Left lung (tissue), 4 donors: ENCODE measurements at regions not wholly inside any gene's neighbourhood (a gene's known extent, or its start where the extent isn't known, plus 50 kb on each side); places are given as distances from the start of the nearest gene placed in this dataset.
"Not testable (repeated sequence)": the region's sequence is repeated elsewhere in the genome, so short reads cannot be mapped to it uniquely, and the experiment has no call there.

Experiments used
- ATAC-seq: fragments of 200-7000 bp; cut with Tn5 transposase; one replicate; pipeline ENCODE4 v1.9.1; 2020; ENCODE audit warnings: moderate library complexity
- DNase-seq, 4 donors: peaks; one replicate each; pipeline ENCODE4 v3.0.0-alpha.2; 2013 to 2020
- H3K27ac ChIP-seq, 2 donors: fragments of 200-600 bp; sonication (generic) in 1 of 2; one replicate each; pipeline versions ENCODE4 v1.5.0 to v1.8.0; 2020 to 2021
- H3K27me3 ChIP-seq, 2 donors: fragments of 200-600 bp; sonication (generic) in 1 of 2; one replicate each; pipeline versions ENCODE4 v1.5.0 to v1.8.0; 2020 to 2021
- H3K36me3 ChIP-seq, 2 donors: fragments of 200-600 bp; sonication (generic) in 1 of 2; one replicate each; pipeline versions ENCODE4 v1.5.0 to v1.8.0; 2020 to 2021
- H3K4me1 ChIP-seq, 2 donors: fragments of 200-600 bp; one replicate each; pipeline ENCODE4 v1.8.0; 2021
- H3K4me3 ChIP-seq, 2 donors: fragments of 200-600 bp; sonication (generic) in 1 of 2; one replicate each; pipeline versions ENCODE4 v1.5.0 to v1.8.0; 2020 to 2021; ENCODE audit warnings: mild to moderate bottlenecking in 1 of 2
- H3K9me3 ChIP-seq, 2 donors: fragments of 200-600 bp; sonication (generic) in 1 of 2; one replicate each; pipeline versions ENCODE4 v1.5.0 to v1.8.0; 2020 to 2021
- intact Hi-C, 2 donors: fragments of 100-400 bp; cut with DNase I; formaldehyde crosslinking; loops; one replicate each; pipeline versions ENCODE4 v1.11.2 to v1.14.2; 2022
- TF ChIP-seq, protein P1 (sequence below), 2 donors: fragments of 200-600 bp; sonication (generic) in 1 of 2; IDR thresholded peaks; one replicate each; pipeline versions ENCODE4 v1.5.0 to v1.8.0; 2021; ENCODE audit warnings: antibody characterized with exemption in 2 of 2
- donor health status: DM: no; HTN: yes; CAD: no.
- donor health status: DM: no; HTN: no; CAD: no.

DNA sequence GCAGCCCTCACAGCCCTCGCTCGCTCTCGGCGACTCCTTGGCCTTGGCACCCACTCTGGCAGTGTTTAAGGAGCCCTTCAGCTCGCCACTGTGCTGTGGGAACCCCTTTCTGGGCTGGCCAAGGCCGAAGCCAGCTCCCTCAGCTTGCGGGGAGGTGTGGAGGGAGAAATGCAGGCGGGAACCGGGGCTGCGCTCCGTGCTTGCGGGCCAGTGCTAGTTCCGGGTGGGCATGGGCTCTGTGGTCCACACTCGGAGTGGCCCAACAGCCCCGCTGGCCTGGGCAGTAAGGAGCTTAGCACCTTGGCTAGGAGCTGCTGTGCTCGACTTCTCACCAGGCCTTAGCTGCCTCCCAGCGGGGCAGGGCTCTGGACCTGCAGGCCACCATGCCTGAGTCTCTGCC lies 192.6 kb downstream of the COX18 start:
- Histone ChIP-seq H3K4me3 (no peak overlapping the region), H3K27me3 (no peaks in the 10 kb centered on the region), H3K4me1 (no peaks in the 10 kb centered on the region), H3K9me3 (peaks cover 0 to 5% of the 10 kb centered on the region in 2 donors), H3K36me3 (no peaks in the 10 kb centered on the region), H3K27ac (no peak overlapping the region)
- DNase-seq = peak in 1 of 4 donors; percentile 63
- intact Hi-C loops = no loop called here
- TF ChIP-seq, protein P1, sequence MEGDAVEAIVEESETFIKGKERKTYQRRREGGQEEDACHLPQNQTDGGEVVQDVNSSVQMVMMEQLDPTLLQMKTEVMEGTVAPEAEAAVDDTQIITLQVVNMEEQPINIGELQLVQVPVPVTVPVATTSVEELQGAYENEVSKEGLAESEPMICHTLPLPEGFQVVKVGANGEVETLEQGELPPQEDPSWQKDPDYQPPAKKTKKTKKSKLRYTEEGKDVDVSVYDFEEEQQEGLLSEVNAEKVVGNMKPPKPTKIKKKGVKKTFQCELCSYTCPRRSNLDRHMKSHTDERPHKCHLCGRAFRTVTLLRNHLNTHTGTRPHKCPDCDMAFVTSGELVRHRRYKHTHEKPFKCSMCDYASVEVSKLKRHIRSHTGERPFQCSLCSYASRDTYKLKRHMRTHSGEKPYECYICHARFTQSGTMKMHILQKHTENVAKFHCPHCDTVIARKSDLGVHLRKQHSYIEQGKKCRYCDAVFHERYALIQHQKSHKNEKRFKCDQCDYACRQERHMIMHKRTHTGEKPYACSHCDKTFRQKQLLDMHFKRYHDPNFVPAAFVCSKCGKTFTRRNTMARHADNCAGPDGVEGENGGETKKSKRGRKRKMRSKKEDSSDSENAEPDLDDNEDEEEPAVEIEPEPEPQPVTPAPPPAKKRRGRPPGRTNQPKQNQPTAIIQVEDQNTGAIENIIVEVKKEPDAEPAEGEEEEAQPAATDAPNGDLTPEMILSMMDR (IDR thresholded peaks at IDR 0.05) = no peak
- ATAC-seq = no peak

GRCh38 chr4:72875545-72875944 lies 194.0 kb downstream of the COX18 start:
- TF ChIP-seq, protein P1 (IDR thresholded peaks at IDR 0.05) = no peak
- no peak overlapping the region for H3K4me3 ChIP-seq
- no peaks in the 10 kb centered on the region for H3K36me3 ChIP-seq
- H3K27ac ChIP-seq = no peak overlapping the region
- no peaks in the 10 kb centered on the region for H3K4me1 ChIP-seq
- no peaks in the 10 kb centered on the region for H3K27me3 ChIP-seq
- ATAC-seq = no peak
- no peak for DNase-seq
- H3K9me3 ChIP-seq = peaks cover 0 to 5% of the 10 kb centered on the region in 2 donors
- intact Hi-C loops = no loop called here

- no peak for ATAC-seq
- peaks cover 0 to 5% of the 10 kb centered on the region in 2 donors for H3K9me3 ChIP-seq
- no peak overlapping the region for H3K4me3 ChIP-seq
- H3K27me3 ChIP-seq = no peaks in the 10 kb centered on the region
- DNase-seq = no peak
- H3K27ac ChIP-seq = no peak overlapping the region
- no peaks in the 10 kb centered on the region for H3K36me3 ChIP-seq
- no peaks in the 10 kb centered on the region for H3K4me1 ChIP-seq
- intact Hi-C loops = no loop called here
- TF ChIP-seq, protein P1 (IDR thresholded peaks at IDR 0.05) = no peak
Measured at GRCh38 chr4:72875138-72875537, 194.4 kb downstream of the COX18 start.

DNA sequence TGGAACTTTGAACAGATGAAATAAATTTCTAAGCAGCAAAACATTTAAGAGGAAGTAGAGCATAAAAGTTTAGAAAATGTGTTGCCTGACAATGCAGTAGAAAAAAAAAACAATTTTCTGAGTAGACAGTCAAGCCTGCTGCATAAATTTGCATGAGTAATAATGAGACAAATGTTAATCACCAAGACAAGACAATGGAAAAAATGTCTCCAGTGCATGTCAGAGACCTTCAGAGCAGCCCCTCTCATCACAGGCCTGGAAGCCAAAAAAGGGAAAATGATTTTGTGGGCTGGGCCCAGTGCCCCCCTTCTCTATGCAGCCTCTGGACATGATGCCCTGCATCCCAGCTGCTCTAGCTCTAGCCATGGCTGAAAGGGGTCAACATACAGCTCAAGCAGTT lies 204.6 kb downstream of the COX18 start:
- ATAC-seq (no peak), DNase-seq (no peak)
- H3K4me3 ChIP-seq = no peak overlapping the region
- H3K27me3 ChIP-seq = no peaks in the 10 kb centered on the region
- TF ChIP-seq, protein P1 (IDR thresholded peaks at IDR 0.05) = no peak
- no peaks in the 10 kb centered on the region for H3K36me3 ChIP-seq
- peaks cover 0 to 33% of the 10 kb centered on the region in 2 donors for H3K9me3 ChIP-seq
- H3K27ac ChIP-seq = no peak overlapping the region
- intact Hi-C loops = no loop called here
- no peaks in the 10 kb centered on the region for H3K4me1 ChIP-seq

DNA sequence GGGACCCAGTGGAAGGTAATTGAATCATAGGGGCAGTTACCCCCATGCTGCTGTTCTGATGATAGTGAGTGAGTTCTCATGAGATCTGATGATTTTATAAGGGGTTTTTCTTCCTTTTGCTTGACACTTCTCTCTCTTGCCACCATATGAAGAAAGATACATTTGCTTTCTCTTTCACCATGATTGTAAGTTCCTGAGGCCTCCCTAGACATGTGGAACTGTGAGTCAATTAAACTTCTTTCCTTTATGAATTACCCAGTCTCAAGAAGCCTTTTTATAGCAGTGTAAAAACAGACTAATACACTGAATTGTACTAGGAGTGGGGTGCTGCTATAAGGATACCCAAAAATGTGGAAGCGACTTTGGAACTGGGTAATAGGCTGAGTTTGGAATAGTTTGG lies 205.2 kb downstream of the COX18 start:
- H3K36me3 ChIP-seq, H3K4me3 ChIP-seq, DNase-seq, H3K4me1 ChIP-seq, intact Hi-C loops, H3K27ac ChIP-seq, H3K27me3 ChIP-seq, ATAC-seq: not testable (repeated sequence)
- peaks cover 0 to 30% of the 10 kb centered on the region in 2 donors for H3K9me3 ChIP-seq

- no peak for ATAC-seq
Measured at GRCh38 chr4:72860766-72861165, 208.8 kb downstream of the COX18 start.

More at GRCh38 chr4:72860766-72861165, 208.8 kb downstream of the COX18 start:
- intact Hi-C loops = no loop called here
- TF ChIP-seq, protein P1 (IDR thresholded peaks at IDR 0.05) = no peak
- no peak overlapping the region for H3K4me3 ChIP-seq
- peaks cover 0 to under 1% of the 10 kb centered on the region in 2 donors for H3K9me3 ChIP-seq
- H3K27me3 ChIP-seq = no peaks in the 10 kb centered on the region
- H3K27ac ChIP-seq = no peak overlapping the region
- no peak for DNase-seq
- no peaks in the 10 kb centered on the region for H3K36me3 ChIP-seq
- H3K4me1 ChIP-seq = no peaks in the 10 kb centered on the region
